G401.6 (cell line): ENCODE measurements at regions not wholly inside any gene's neighbourhood (a gene's known extent, or its start where the extent isn't known, plus 50 kb on each side); places are given as distances from the start of the nearest gene placed in this dataset.

ENCODE experiments used
- FAIRE-seq: peaks from 2 replicates; lab custom pipeline; 2012; peaks lifted over from hg19 to GRCh38; lab: Jason Lieb, UNC

DNA sequence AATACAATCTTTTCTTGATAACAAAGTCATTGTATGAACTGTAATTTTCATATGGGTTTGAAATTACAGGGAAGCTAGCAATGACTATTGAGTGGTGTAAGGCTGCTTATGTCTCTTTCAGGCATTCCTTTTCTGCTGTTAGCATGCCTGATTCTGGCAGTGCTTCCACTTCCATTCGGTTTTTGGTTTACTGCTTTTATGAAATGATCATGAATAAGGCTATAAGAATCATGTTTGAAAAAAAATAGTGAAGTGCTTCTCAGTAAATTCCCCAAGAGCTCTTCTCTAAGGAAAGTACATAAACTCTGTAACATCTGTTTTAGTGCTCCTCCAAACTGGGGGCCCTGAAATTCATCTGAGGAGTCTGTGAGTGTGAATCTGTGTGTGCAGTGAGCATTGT lies 434.0 kb upstream of the RGS6 start:
- FAIRE-seq, result no peak

DNA sequence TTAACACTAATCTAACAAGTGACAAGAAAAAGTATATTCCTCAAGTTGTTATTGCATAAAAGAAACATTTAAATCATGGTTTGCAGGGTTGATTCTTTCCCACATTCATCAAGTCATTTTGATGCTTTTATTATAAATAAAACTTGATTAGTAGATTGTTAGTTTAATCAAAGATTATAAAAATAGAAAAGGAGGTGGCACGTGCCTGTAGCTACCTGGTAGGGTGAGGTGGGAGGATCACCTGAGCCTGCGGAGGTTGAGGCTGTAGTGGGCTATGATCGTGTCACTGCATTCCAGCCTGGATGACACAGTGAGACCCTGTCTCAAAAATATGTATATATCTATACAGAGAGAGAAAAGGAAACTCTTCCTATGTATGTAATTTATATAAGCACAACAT lies 433.2 kb upstream of the RGS6 start:
- FAIRE-seq, result no peak

DNA sequence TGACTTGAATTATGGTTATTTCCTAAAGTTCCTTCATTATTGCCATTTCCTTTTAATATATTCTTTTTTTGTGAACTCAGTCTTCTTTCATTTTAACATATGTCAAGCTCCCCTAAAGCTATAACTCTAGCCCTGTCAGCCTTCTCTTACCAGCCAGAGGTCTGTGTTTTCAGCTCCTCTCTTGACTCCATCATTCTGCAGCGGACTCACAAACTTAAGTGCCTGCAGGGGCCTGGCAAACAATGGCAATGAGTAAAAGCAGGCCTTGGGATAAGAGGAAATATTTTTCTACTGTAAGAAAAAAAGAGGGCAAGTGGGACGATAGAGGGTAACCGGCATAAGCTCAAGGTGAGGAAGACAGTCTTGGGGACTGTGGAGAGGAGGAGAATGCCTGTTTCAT lies 424.5 kb upstream of the RGS6 start:
- no peak for FAIRE-seq

GRCh38 chr14:71508901-71509300 lies 423.3 kb upstream of the RGS6 start:
- no peak for FAIRE-seq

GRCh38 chr14:71511152-71511551 lies 421.1 kb upstream of the RGS6 start:
- no peak for FAIRE-seq

GRCh38 chr14:71514941-71515919 lies 417.0 kb upstream of the RGS6 start:
- FAIRE-seq, result no peak

DNA sequence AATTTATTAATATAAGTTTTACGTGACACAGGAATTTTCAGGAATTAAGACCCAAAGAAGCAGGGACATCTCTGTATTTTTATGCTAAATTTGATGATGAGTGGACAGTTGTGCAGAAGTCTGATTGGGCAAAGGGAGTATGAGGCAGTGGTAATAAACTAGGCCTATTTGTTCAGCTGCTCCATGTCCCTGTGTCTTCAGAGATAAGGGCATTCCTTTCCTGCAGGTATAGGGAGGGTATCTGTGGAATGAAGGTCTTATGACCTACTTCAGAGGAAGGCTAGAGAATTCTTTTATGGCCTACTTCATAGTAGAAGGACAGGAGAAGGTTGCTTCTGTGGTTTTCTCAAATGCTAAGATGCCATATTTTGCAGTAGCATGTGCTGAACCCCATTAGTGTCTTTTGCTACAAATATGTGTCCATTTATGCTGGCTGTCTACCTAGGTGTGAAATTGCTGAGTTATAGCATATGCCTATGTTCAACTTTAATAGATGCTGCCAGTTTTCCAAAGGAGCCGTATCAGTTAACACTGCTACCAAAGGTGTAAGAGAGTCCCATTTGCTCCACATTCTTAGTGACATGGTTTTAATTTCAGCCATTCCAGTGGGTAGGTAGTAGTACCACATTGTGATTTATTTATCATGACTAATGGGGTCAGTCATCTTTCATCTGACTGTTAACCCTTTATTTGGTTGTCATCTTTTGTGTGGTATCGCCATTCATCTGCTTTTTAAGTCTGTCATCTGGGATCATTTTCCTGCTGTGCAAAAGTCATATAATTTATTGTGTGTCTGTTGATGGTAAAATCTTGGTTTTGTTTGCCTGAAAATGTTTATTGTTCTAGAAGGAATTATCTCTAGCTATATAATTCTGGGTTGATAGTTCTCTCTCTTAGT lies 410.7 kb upstream of the RGS6 start:
- FAIRE-seq, result no peak

DNA sequence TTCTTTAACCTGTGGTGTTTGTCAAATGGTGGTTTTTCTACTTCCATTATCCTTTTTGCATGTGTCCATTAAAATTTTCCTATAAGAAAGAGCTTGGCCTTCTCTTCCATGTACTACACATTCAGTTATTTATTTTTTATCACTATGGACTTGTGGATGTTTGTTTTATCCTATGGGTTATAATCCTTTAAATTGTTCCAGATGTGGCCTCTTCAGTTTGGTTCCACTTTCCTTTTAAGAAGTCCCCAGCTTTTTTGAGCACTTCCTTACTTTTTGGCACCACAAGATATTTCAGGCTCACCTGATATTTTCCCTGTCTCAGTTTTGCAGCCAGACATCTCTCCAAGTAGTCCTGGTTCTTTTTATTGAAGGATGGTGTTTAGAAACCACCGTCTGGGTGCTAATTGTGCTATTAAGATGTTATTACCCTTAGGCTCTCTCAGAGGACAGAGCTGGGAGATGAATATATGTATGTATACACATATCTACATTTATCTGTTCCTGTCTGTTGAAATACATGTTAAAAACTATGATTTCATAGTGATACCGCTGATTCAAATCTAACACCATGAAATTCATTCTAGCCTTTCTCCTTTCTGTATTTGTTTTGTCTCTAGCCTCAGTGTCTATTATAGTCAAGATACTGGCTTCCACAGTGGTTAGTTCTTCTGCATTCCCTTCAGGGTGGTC lies 408.5 kb upstream of the RGS6 start:
- no peak for FAIRE-seq

DNA sequence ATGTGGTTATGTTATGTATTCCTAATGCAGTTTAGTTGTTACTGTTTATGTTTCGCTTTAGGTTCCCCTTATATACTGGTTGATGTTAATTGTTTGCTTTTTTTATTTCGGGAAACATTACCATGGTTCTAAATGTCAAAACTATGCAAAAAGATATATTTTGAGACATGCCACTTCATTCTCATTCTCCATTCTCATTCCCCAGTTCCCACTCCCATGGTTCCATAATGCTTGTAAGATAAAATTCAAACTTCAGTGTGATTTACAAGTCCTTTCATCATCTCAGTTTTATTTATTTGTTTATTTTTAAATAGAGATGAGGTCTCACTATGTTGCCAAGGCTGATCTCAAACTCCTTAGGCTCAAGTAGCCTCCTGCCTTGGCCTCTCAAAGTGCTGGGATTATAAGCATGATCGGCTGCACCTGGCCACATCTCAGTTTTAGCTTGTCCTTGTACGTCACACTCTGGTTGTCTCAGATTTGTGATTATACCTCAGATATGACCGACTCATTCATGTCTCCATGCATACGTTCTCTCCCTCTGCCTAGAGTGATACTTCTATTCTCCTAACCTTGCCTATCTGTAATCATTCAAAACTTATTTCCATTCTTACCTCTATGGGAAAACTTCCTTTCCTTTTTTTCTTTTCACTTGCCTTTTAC lies 407.8 kb upstream of the RGS6 start:
- FAIRE-seq, result no peak

DNA sequence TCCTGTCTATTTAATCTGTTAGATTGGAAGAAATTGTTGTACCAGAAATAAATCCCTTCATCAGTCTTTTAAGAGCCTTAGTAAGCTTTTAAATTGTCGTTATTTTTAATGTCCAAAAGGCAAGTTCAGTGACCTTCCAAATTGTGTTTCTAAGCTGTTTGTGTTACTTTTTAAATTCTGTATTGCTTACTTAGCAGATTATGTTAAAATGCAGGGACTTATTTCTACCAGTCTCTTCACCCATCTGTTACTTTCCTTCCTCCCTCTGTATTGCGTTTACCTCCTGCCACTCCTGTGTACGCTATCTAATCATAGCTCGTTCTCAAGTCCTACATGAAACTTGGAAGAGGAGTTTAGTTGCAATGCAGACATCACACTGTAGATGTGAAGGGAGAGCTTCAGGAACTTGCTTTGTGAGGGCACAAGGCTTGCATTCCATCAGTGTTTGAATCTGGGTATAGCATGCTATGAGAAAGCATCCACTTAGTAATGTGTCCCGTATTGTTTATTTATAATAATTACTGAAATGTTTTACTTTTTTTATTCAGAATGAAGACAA lies 406.5 kb upstream of the RGS6 start:
- FAIRE-seq, result no peak

- no peak for FAIRE-seq
These were observed 405.8 kb upstream of the RGS6 start for GRCh38 chr14:71526388-71526787.

- FAIRE-seq, result no peak
These were observed 404.4 kb upstream of the RGS6 start for GRCh38 chr14:71527838-71528237.

- FAIRE-seq, result no peak
These were observed 402.4 kb upstream of the RGS6 start for GRCh38 chr14:71529848-71530247.

GRCh38 chr14:71532344-71532743 lies 399.9 kb upstream of the RGS6 start:
- no peak for FAIRE-seq

DNA sequence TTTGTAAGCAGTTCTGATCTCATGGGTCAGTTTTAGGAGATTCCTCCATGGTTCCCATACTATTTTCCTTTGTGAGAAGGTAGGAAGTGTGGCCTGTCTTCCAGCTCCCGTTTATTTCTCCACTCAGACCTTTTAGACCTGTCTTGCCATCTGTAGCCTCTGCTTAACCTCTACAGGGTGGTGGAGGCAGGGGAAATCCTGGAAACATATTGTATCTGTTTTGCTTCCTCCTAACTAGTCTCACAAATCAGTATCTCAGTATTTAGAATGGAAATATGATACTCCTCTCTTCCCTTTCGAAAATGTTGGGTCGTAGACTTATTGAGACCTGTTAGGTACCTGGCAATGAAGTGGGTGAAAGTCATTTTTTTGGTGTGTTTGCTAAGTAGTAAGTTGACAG lies 399.4 kb upstream of the RGS6 start:
- no peak for FAIRE-seq

GRCh38 chr14:71533390-71533789 lies 398.8 kb upstream of the RGS6 start:
- FAIRE-seq, result no peak

GRCh38 chr14:71533800-71534199 lies 398.4 kb upstream of the RGS6 start:
- FAIRE-seq, result no peak

DNA sequence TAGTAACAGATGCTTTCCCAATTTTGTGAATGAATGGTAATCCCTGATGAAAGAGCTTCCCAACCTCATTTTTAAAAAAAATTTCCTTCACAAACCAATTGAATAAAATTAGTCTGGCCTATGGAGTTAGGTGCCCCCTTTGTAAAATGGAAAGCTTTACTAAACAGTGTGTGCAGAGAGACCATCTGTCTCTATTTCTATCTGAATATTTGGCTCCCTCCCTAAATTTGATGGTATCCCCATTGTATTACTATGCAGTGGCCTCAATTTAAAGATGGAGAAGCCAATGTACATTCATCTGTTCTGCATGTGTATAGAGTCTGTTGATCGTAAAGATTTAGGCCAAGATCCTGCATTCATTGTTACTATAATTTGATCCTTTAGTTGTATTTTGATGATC lies 397.7 kb upstream of the RGS6 start:
- FAIRE-seq, result no peak

GRCh38 chr14:71536015-71536740 lies 396.1 kb upstream of the RGS6 start:
- FAIRE-seq, result no peak

- FAIRE-seq, result no peak
These were observed 395.1 kb upstream of the RGS6 start for GRCh38 chr14:71536927-71537772.
